ENCODE measurements at regions not wholly inside any gene's neighbourhood (a gene's known extent, or its start where the extent isn't known, plus 50 kb on each side); places are given as distances from the start of the nearest gene placed in this dataset.

- DNase-seq (ENCODE audit: low spot score), result no peak
Measured at GRCh38 chr15:53462651-53463050, 296.8 kb downstream of the WDR72 start.

- DNase-seq (ENCODE audit: low spot score), result no peak
Measured at GRCh38 chr15:53461677-53462076, 297.8 kb downstream of the WDR72 start.

DNA sequence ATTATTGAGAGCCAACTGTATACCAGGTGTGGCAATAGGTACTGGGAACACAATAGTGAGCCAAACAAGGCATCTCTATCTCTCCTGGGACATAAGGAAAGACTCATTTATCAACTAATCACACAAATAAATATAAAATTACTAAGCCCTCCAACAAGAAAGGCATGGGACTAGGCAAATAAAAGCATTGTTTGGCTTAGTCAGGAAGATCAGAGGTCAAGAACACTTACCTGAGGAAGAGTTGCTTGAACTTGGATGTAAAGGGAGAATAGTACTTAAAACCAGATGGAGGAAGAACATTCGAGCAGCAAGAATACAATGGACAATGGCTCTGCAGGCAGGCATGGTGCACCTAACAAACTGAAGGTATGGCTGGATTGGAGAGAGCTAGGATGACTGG is 300.7 kb downstream of the WDR72 start:
- no peak for DNase-seq (ENCODE audit: low spot score)

DNA sequence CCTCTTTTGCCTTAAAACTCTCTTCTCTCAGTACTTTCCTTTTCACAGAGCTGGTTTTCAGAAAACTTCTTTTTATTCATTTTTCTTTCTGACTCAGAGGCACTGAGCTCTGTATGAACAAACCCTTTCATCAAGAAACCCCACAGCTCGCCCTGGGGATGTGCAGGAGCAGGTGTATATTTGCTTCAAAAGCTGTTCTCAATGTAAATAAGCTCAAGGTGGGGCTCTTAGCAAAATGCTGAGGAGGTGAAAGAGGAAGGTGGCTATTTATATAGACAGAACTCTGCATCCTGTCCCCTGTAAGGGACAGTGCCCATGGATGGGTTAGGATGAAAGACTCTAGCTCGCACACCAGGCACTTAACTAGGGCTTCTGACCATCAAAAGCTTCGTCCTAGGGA is 302.0 kb downstream of the WDR72 start:
- no peak for DNase-seq (ENCODE audit: low spot score)

DNA sequence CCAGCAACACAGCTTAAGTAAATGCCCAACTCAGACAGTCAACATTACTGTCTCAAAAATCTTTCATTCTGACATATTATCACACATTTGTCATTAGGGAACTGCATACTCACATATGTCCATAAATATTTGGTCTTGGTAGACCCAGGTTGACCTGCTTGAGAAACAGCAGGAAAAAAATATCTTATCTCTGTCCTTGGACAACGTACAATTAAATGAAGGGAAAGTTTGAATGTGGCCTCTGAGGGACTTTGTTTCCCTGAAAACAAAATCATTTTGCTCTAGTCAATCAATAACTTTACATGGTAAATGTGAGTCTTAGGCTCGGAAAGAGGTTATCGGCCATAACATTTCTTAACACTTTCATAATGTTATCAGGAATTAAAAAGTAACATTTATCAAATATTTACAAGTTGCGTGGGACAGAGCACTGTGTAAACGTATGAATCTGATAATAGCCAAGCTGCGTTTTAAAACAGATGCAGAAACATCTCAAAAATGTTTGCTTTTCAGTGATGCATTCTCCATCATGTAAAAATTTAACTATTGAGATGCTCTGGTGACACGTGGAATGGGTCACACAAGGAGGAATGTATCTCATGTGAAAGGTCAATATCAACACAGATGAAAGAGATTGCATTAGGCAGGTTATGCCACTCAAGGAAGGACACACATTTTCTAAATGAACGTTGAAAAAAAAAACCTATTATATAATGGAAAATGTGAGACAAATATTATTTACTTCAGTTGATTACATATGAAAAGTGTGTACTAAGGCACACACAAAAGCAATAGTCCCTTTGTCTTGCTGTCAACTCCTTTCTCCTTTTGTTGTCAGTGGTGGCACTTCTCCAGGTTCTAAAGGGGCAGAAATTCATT is 304.4 kb downstream of the WDR72 start:
- no peak for DNase-seq (ENCODE audit: low spot score)

- no peak for DNase-seq (ENCODE audit: low spot score)
Measured at GRCh38 chr15:53454535-53454842, 305.0 kb downstream of the WDR72 start.

DNA sequence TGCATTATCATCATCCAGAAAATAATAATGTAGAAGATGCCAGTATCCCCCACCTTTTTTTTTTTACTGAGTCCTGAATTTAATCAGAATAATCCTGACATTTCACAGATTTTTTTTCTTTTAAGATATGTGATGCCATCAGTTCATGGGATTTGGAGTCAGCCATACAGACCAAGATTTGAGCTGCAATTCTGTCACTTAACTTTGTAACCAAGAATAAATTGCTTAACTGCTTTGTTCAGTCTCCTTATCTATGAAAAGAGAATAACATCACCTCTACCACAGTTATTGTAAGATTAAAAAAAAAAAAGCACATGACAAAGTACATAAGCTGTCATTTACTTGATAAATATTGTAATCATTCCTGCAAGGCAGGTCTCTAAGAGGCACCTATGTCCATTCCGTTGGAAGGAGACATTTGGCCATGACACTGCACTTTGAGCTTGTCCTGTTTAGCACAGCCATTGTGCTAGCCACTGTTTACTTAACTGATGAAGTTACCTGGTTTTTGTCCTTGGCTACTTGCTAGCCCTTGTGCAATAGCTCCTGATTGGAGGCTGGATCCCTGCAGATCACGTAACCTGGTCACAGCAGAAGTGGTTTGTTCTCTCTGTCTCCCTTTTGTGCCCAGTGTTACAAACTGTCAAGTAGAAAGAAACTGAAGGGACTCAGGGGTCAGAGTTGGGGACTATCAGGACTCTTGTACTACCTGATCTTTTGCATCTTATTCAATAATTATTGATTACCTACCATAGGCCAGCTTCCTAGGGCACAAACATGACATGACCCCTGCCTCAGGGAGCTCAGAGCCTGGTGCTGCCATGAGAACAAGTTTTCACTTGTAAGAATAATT is 306.0 kb downstream of the WDR72 start:
- no peak for DNase-seq (ENCODE audit: low spot score)

GRCh38 chr15:53448232-53449015 is 311.0 kb downstream of the WDR72 start:
- no peak for DNase-seq (ENCODE audit: low spot score)

DNA sequence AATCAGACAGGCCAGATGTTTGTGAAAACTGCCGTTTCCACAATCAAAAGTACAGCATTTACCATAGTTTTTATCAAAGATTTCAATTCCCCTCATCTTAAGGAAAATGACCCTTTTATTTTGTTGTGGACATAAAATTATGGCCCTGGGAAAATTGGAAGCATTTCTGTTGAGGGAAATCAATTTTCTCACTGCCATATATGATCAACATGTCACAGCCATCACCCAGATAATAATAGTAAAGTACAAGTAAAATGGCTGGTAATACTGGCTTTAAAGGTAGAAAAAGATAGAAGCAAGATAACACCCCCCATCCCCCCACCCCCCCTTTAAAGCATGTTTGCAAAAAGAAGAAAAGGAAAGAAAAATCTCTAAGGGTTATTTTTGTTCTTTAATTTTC is 311.7 kb downstream of the WDR72 start:
- DNase-seq (ENCODE audit: low spot score), result no peak

GRCh38 chr15:53447053-53447574 is 312.3 kb downstream of the WDR72 start:
- DNase-seq (ENCODE audit: low spot score), result no peak

DNA sequence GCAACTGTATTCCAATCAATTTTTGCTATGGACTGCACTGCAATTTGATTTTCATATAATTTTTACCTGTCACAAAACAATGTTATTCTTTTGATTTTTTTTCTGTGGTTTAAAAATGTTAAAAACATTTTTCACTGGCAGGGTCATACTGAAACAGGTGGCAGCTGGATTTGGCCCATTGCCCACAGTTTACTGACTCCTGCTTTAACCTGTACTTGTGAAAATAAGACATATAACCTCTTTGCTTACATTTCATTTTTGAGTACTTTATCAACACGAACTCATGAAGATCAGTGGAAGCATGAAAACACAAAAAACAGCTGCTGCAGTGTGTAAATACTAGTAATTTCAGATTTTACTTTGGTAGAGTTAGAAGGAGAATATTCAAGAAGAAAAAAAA is 313.1 kb downstream of the WDR72 start:
- DNase-seq (ENCODE audit: low spot score), result no peak

DNA sequence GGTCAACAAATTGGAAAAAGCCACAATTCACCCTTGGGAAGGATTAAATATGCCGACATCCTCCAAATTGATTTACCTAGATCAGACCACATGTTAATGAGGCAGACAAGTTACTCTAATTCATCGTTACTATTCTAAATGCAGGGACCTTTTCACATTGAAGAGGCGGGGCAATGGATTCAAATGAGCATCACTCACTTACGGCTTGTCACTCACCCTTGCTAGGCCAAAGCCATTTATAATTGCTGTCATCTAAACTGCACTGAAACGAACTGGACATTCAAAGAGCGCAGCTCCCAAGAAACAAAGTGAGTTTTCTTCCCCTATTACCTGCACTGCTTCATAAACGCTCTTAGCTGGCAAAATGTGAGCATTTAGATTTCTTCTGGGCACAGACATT is 313.9 kb downstream of the WDR72 start:
- DNase-seq (ENCODE audit: low spot score), result no peak

GRCh38 chr15:53437985-53438841 is 321.2 kb downstream of the WDR72 start:
- DNase-seq (ENCODE audit: low spot score), result no peak

DNA sequence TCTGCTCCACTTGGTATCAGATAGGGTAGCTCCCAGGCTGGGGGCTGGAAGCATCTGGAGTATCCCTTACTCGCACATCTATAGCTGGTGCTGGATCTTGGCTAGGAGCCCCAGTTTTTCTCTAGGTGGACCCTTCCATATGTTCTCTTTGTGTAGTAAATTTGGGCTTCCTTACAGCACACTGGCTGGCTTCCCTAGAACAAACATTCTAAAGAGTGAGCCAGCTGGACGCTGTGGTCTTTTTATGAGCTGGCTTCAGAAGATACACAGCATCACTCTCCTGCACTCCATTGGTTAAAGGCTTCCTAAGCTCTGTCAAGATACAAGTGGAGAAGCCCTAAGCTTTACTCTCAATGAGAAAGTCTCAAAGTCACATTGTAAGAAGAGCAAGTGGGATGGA is 322.1 kb downstream of the WDR72 start:
- DNase-seq (ENCODE audit: low spot score), result no peak

- no peak for DNase-seq (ENCODE audit: low spot score)
Measured at GRCh38 chr15:53434174-53434678, 325.2 kb downstream of the WDR72 start.

- no peak for DNase-seq (ENCODE audit: low spot score)
Measured at GRCh38 chr15:53416219-53416940, 343.1 kb downstream of the WDR72 start.

- DNase-seq (ENCODE audit: low spot score), result no peak
Measured at GRCh38 chr15:53414167-53414566, 345.3 kb downstream of the WDR72 start.

- no peak for DNase-seq (ENCODE audit: low spot score)
Measured at GRCh38 chr15:53412542-53412941, 346.9 kb downstream of the WDR72 start.

DNA sequence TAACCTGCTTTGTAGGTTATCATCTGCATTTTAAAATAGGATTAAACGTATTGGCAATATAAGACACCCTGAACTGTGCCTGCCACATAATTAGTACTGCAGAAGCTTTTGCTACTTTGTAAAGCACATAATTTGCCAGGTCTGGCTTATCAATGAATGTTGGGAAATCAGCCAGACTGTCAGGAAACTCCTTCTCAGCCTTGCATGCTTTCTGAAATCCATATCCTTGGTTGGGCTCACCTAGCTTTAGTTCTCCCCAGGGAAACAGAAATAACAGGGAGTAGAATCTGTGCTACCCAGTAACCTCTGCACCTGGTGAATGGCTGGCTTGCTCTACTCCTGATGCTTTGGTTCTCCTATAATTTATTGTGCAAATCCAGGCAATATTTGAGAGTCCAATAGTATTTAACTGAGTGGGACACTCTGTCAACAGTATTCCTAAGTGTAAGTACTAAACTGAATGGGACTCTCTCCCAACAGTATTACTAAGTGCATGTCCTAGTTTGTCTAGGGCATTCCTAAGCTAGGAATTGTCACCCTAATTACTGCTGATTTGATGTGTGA is 354.5 kb downstream of the WDR72 start:
- no peak for DNase-seq (ENCODE audit: low spot score)

GRCh38 chr15:53401503-53401902 is 358.0 kb downstream of the WDR72 start:
- no peak for DNase-seq (ENCODE audit: low spot score)
